Testis (tissue), 2 donors: ENCODE measurements at regions not wholly inside any gene's neighbourhood (a gene's known extent, or its start where the extent isn't known, plus 50 kb on each side); places are given as distances from the start of the nearest gene placed in this dataset.

Experiments used
- DNase-seq: peaks from one replicate; pipeline ENCODE4 v3.0.0-alpha.2; 2019
- H3K27ac ChIP-seq, 2 donors: fragments of 200-600 bp; sonication (generic); one replicate each; pipeline ENCODE4 v1.5.1; 2019
- H3K27me3 ChIP-seq: fragments of 200-600 bp; sonication (generic); one replicate; pipeline ENCODE4 v1.5.1; 2019
- H3K36me3 ChIP-seq: fragments of 200-600 bp; sonication (generic); one replicate; pipeline ENCODE4 v1.5.1; 2017; ENCODE audit warnings: low read depth; ENCODE audit errors: missing control alignments
- H3K4me1 ChIP-seq: fragments of 200-600 bp; sonication (generic); one replicate; pipeline ENCODE4 v1.5.1; 2019
- H3K4me3 ChIP-seq, 2 donors: fragments of 200-600 bp; sonication (generic); one replicate each; pipeline ENCODE4 v1.5.1; 2017 to 2019
- H3K9me3 ChIP-seq: fragments of 200-600 bp; sonication (generic); one replicate; pipeline ENCODE4 v1.5.1; 2017
- CTCF ChIP-seq, 3 experiments: fragments of 450-650 bp in 2 of 3; fragments of 200-600 bp in 1 of 3; sonication (generic) in 1 of 3; IDR thresholded peaks; one replicate each; pipeline ENCODE4 v1.5.1; 2016 to 2019; ENCODE audit warnings: antibody characterized with exemption in 3 of 3, mild to moderate bottlenecking in 2 of 3, moderate library complexity in 1 of 3
- POLR2A ChIP-seq: fragments of 450-650 bp; IDR thresholded peaks from one replicate; pipeline ENCODE4 v1.6.1; 2017; ENCODE audit warnings: antibody characterized with exemption, mild to moderate bottlenecking, moderate library complexity
- WGBS, 2 donors: methylation state at CpG; one replicate each; pipeline ENCODE4 v1.1.5; 2018; 5-methylcytosine and 5-hydroxymethylcytosine counted together
- intact Hi-C: fragments of 100-400 bp; cut with DNase I; formaldehyde crosslinking; loops from one replicate; pipeline ENCODE4 v1.15.1; 2023; ENCODE audit warnings: low total_unique reads
- small RNA-seq, 2 donors: library from RNA; depleted of rRNA; stranded (forward); fragments of <200 nt; gene quantifications; one replicate each; pipeline ENCODE3, GENCODE V24; 2016

DNA sequence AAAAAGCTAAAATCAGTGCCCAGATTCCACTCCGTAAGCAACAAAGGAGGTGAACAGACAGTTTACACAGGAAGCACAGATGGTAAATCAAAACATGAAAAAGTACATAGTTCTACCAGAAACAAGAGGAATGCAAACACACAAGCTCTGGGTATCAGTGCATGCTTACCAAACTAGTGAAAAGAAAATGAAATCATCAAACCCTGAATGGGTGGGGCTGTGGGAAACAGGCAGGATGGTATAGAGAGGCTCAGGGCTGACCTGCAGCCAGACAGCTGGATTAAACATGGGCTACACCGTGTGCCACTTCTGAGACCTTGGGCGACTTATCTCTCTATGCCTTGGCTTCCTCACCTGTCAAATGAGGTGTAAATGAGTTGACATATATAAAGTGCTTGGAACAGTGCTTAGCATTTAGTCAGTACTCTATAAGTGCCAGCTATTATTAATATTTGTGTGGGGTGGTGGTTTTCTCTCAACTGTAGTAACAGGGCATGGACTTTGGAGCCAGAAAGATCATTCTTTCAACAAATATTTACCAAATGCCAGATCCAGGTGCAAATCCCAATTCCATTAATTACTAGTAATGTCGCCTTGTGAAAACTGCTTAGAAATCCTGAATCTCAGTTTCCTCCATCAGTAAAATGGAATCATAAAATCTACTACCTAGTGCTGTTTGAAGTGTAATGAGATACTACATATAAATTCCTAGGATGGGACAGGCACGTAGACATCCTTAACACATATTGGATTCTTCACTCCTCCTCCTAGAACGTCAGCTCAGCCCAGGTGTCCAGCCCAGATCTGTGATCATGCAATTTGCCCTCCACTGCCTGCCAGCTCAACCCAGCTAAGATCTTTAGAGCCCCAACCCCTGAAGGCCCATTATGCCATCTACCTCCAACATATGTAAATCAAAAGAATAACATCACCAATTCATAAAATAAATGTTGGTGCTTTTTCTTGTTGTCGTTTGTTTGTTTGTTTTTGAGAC is 55.5 kb upstream of the SMAD3 start:
- no peaks in the 10 kb centered on the region for H3K36me3 ChIP-seq
- no peak overlapping the region for H3K4me3 ChIP-seq
- intact Hi-C loops = no loop called here
- H3K27ac ChIP-seq = no peak overlapping the region
- no peak for DNase-seq
- H3K4me1 ChIP-seq = no peaks in the 10 kb centered on the region
- no peak for TF ChIP-seq POLR2A
- no peak for TF ChIP-seq CTCF (IDR thresholded peaks at IDR 0.05)
- 78 to 92% methylated on average over 7 of the region's 7 CpGs for WGBS, 2 donors
- H3K9me3 ChIP-seq = no peaks in the 10 kb centered on the region
- H3K27me3 ChIP-seq = no peaks in the 10 kb centered on the region

- no peak overlapping the region for H3K27ac ChIP-seq
- TF ChIP-seq POLR2A (no peak), CTCF (IDR thresholded peaks at IDR 0.05) (no peak)
- no peak overlapping the region for H3K4me3 ChIP-seq
- H3K27me3 ChIP-seq = no peaks in the 10 kb centered on the region
- no peak for DNase-seq
- no peaks in the 10 kb centered on the region for H3K4me1 ChIP-seq
- intact Hi-C loops = no loop called here
- H3K36me3 ChIP-seq = no peaks in the 10 kb centered on the region
- WGBS, 2 donors = 78 to 87% methylated on average over 7 of the region's 7 CpGs
- H3K9me3 ChIP-seq = no peaks in the 10 kb centered on the region
Observed at GRCh38 chr15:67010898-67011616, 54.3 kb upstream of the SMAD3 start.

DNA sequence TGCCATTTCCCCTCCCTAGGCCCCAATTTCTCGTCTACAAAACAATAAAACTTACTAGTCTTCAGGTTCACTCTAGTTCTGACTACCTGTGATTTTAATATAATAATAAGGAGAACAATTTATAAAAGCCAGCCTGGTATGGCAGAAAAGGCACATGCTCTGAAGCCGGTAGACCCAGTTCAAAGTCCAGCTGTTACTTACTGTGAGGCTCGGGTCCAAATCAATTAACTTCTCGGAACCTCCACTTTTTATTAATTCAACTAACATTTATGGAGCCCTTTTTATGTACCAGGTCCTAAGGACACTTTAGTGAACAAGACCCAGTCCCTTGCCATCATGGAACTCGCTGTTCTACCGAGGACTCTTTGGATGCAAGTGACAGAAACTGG is 53.8 kb upstream of the SMAD3 start:
- 82 to 88% methylated on average over 6 of the region's 6 CpGs for WGBS, 2 donors
- H3K4me3 ChIP-seq = no peak overlapping the region
- H3K27ac ChIP-seq = no peak overlapping the region
- H3K27me3 ChIP-seq = no peaks in the 10 kb centered on the region
- no peaks in the 10 kb centered on the region for H3K36me3 ChIP-seq
- TF ChIP-seq POLR2A = no peak
- TF ChIP-seq CTCF (IDR thresholded peaks at IDR 0.05) = no peak
- no peaks in the 10 kb centered on the region for H3K9me3 ChIP-seq
- H3K4me1 ChIP-seq = no peaks in the 10 kb centered on the region
- DNase-seq = no peak
- intact Hi-C loops = no loop called here

GRCh38 chr15:67013696-67014095 is 51.7 kb upstream of the SMAD3 start:
- H3K27me3 ChIP-seq = no peaks in the 10 kb centered on the region
- no peak for DNase-seq
- WGBS, 2 donors = 84 to 86% methylated on average over 11 of the region's 11 CpGs
- H3K27ac ChIP-seq = no peak overlapping the region
- H3K9me3 ChIP-seq = no peaks in the 10 kb centered on the region
- TF ChIP-seq POLR2A (no peak), CTCF (IDR thresholded peaks at IDR 0.05) (no peak)
- H3K4me1 ChIP-seq = no peaks in the 10 kb centered on the region
- intact Hi-C loops = no loop called here
- H3K4me3 ChIP-seq = no peak overlapping the region
- no peaks in the 10 kb centered on the region for H3K36me3 ChIP-seq

Small RNA genes lying in the stretch of these regions (small RNA-seq; reads per million reads assigned to genes)
- 0 reads per million in 2 donors for gene HMGN2P47
